Suprapubic skin (tissue), 3 donors: ENCODE measurements at regions not wholly inside any gene's neighbourhood (a gene's known extent, or its start where the extent isn't known, plus 50 kb on each side); places are given as distances from the start of the nearest gene placed in this dataset.

ENCODE experiments used
- CTCF ChIP-seq, 2 donors: fragments of 200-600 bp in 1 of 2; fragments of 450-650 bp in 1 of 2; sonication (generic) in 1 of 2; IDR thresholded peaks; one replicate each; pipeline ENCODE4 v1.5.1; 2016 to 2019; ENCODE audit warnings: antibody characterized with exemption in 2 of 2, mild to moderate bottlenecking in 1 of 2, moderate library complexity in 1 of 2
- POLR2A ChIP-seq, 2 donors: fragments of 450-650 bp; IDR thresholded peaks; one replicate each; pipeline ENCODE4 v1.6.1; 2017; ENCODE audit warnings: antibody characterized with exemption in 2 of 2, mild to moderate bottlenecking in 2 of 2, moderate library complexity in 2 of 2

- TF ChIP-seq CTCF (IDR thresholded peaks at IDR 0.05) (no peak), POLR2A (IDR thresholded peaks at IDR 0.05) (no peak)
Observed at GRCh38 chr5:4947106-4947505, 193.0 kb upstream of the ADAMTS16 start.
